Caco-2 (cell line): ENCODE measurements at regions not wholly inside any gene's neighbourhood (a gene's known extent, or its start where the extent isn't known, plus 50 kb on each side); places are given as distances from the start of the nearest gene placed in this dataset.

Source experiments
- BruUV-seq: library from RNA; stranded (reverse); fragments of 400-500 nt; replicated peaks from 2 replicates; lab custom pipeline; 2021; lab: Mats Ljungman, UMichigan
- CTCF ChIA-PET: fragments of 300-600 bp; sonication (Branson Sonifier 250); formaldehyde crosslinking; loops from one replicate; lab custom pipeline; 2022; ENCODE audit warnings: antibody characterized with exemption; lab: Charles Lee
- POLR2A ChIA-PET: fragments of 300-600 bp; sonication (Branson Sonifier 250); formaldehyde crosslinking; loops from one replicate; lab custom pipeline; 2022; ENCODE audit warnings: antibody characterized with exemption; lab: Charles Lee
- DNase-seq, 2 experiments: peaks; one replicate each; pipeline versions ENCODE4 v3.0.0 to v3.0.0-alpha.2; 2020 to 2022
- H3K27me3 ChIP-seq: replicated peaks from 2 replicates; pipeline ENCODE4 v1.6.0; 2011; ENCODE audit warnings: low read length; ENCODE audit not compliant: control insufficient read depth, insufficient read depth
- H3K36me3 ChIP-seq: 2 replicates; pipeline ENCODE4 v1.5.1; 2011; ENCODE audit warnings: low read length; ENCODE audit not compliant: control insufficient read depth, insufficient read depth
- H3K4me1 ChIP-seq: fragments of 250-450 bp; sonication (Bioruptor Pico); 2 replicates; pipeline ENCODE4 v1.5.1; 2020; ENCODE audit warnings: mild to moderate bottlenecking
- H3K4me3 ChIP-seq: 2 replicates; pipeline ENCODE4 v1.5.1; 2011; ENCODE audit warnings: low read depth, mild to moderate bottlenecking, control low read depth, low read length
- H3K9me3 ChIP-seq: fragments of 250-450 bp; sonication (Bioruptor Pico); 2 replicates; pipeline ENCODE4 v1.5.1; 2020; ENCODE audit warnings: mild to moderate bottlenecking, moderate library complexity
- H3K27ac Mint-ChIP-seq: one replicate; pipeline ENCODE4 v1.8.0; 2022; ENCODE audit warnings: mixed read lengths; ENCODE audit not compliant: unreplicated experiment
- H3K27me3 Mint-ChIP-seq: one replicate; pipeline ENCODE4 v1.8.0; 2022; ENCODE audit warnings: mixed read lengths; ENCODE audit not compliant: insufficient read depth, unreplicated experiment
- H3K36me3 Mint-ChIP-seq: one replicate; pipeline ENCODE4 v1.8.0; 2022; ENCODE audit warnings: mild to moderate bottlenecking, mixed read lengths; ENCODE audit not compliant: insufficient read depth, unreplicated experiment
- H3K4me1 Mint-ChIP-seq: one replicate; pipeline ENCODE4 v1.8.0; 2022; ENCODE audit warnings: low read depth, mixed read lengths; ENCODE audit not compliant: unreplicated experiment
- H3K4me3 Mint-ChIP-seq: one replicate; pipeline ENCODE4 v1.8.0; 2022; ENCODE audit warnings: mild to moderate bottlenecking, moderate library complexity, mixed read lengths; ENCODE audit not compliant: unreplicated experiment
- H3K9me3 Mint-ChIP-seq: one replicate; pipeline ENCODE4 v1.8.0; 2022; ENCODE audit warnings: mixed read lengths; ENCODE audit not compliant: unreplicated experiment
- intact Hi-C: fragments of 100-400 bp; cut with micrococcal nuclease; formaldehyde crosslinking; loops from one replicate; pipeline ENCODE4 v1.10.0; 2022; ENCODE audit not compliant: unreplicated experiment
- TF ChIP-seq, protein P1 (sequence below), 2 experiments: fragments of 200-600 bp in 1 of 2; IDR thresholded peaks; 1 replicate in 1 of 2; 2 replicates in 1 of 2; pipeline versions ENCODE4 v1.5.1 to v1.8.0; 2011 to 2022; ENCODE audit warnings: antibody characterized with exemption in 1 of 2, control low read depth in 1 of 2, inconsistent platforms in 1 of 2, low read depth in 1 of 2, low read length in 1 of 2, mild to moderate bottlenecking in 1 of 2, moderate library complexity in 1 of 2; ENCODE audit not compliant: insufficient read depth in 1 of 2, severe bottlenecking in 1 of 2, unreplicated experiment in 1 of 2

DNA sequence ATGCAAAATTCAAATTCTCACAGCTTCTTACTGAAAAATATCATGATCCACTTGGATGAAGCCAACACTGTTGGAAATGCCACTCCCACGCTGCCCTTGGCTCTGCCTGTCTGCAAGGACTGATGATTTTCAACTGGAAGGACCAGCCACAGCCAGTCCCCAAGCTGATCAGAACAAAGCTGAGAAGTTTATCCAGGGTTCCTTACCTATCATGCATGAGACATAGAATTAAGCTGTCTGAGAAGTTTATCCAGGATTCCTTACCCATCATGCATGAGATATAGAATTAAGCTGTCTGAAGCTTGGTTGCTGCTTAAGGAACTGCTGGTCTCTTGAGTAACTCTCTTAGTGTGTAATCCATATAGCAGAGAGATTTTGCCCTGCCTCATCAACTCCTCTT lies 159.8 kb upstream of the TMEM260 start:
- H3K27me3 Mint-ChIP-seq: no peaks in the 10 kb centered on the region
- TF ChIP-seq, protein P1, sequence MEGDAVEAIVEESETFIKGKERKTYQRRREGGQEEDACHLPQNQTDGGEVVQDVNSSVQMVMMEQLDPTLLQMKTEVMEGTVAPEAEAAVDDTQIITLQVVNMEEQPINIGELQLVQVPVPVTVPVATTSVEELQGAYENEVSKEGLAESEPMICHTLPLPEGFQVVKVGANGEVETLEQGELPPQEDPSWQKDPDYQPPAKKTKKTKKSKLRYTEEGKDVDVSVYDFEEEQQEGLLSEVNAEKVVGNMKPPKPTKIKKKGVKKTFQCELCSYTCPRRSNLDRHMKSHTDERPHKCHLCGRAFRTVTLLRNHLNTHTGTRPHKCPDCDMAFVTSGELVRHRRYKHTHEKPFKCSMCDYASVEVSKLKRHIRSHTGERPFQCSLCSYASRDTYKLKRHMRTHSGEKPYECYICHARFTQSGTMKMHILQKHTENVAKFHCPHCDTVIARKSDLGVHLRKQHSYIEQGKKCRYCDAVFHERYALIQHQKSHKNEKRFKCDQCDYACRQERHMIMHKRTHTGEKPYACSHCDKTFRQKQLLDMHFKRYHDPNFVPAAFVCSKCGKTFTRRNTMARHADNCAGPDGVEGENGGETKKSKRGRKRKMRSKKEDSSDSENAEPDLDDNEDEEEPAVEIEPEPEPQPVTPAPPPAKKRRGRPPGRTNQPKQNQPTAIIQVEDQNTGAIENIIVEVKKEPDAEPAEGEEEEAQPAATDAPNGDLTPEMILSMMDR (IDR thresholded peaks at IDR 0.05; ENCODE audit: insufficient read depth in 1 of 2, low read depth in 1 of 2, low read length in 1 of 2, severe bottlenecking in 1 of 2, unreplicated experiment in 1 of 2): no peak
- ChIA-PET CTCF (interaction anchor here (0.6 to 1.0 kb wide), 2 partner anchors 57 to 94 kb away, joined by 3 read pairs; no protein-coding TSS in a partner anchor), POLR2A (no interaction called here)
- no TSS peak for BruUV-seq
- DNase-seq: no peak
- H3K9me3 ChIP-seq: no peaks in the 10 kb centered on the region
- no peaks in the 10 kb centered on the region for H3K9me3 Mint-ChIP-seq
- H3K4me1 ChIP-seq: no peaks in the 10 kb centered on the region
- no peak overlapping the region for H3K4me3 ChIP-seq
- no peaks in the 10 kb centered on the region for H3K4me1 Mint-ChIP-seq
- H3K27ac Mint-ChIP-seq: no peak overlapping the region
- H3K36me3 ChIP-seq: no peaks in the 10 kb centered on the region
- intact Hi-C loops: no loop called here
- H3K27me3 ChIP-seq: no peaks in the 10 kb centered on the region
- H3K36me3 Mint-ChIP-seq: no peaks in the 10 kb centered on the region
- no peak overlapping the region for H3K4me3 Mint-ChIP-seq

DNA sequence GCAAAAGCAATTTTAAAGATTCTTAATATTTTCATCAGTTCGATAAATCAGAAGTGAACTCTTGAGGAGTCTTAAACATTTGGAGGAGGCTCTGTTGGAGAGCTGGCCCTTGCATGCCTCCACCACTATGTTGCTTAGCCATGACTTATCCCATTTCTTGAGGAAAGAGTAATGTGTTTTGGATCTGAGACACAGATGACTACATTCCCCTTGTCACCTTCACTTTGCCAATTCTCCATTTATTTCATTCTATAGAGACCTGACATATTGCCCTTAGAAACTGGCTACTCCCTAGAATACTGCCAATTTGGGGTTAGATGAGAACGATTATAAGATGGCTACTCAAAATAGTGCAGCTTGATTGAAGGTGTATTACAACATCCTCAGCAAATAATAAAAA lies 157.4 kb upstream of the TMEM260 start:
- H3K4me3 ChIP-seq: no peak overlapping the region
- Mint-ChIP-seq H3K4me3 (no peak overlapping the region), H3K27ac (no peak overlapping the region), H3K27me3 (no peaks in the 10 kb centered on the region), H3K4me1 (no peaks in the 10 kb centered on the region), H3K9me3 (no peaks in the 10 kb centered on the region), H3K36me3 (no peaks in the 10 kb centered on the region)
- ChIA-PET CTCF (interaction anchor here (0.7 to 1.3 kb wide), 8 partner anchors 25 to 984 kb away, joined by 3 to 6 read pairs (median 4); no protein-coding TSS in a partner anchor), POLR2A (no interaction called here)
- H3K9me3 ChIP-seq: no peaks in the 10 kb centered on the region
- H3K36me3 ChIP-seq: no peaks in the 10 kb centered on the region
- no TSS peak for BruUV-seq
- no peaks in the 10 kb centered on the region for H3K27me3 ChIP-seq
- DNase-seq: no peak
- no peaks in the 10 kb centered on the region for H3K4me1 ChIP-seq
- intact Hi-C loops: loop anchor here (1.0 kb wide), 3 partner anchors 31 to 715 kb away; no protein-coding TSS in a partner anchor
- TF ChIP-seq, protein P1 (IDR thresholded peaks at IDR 0.05; ENCODE audit: insufficient read depth in 1 of 2, low read depth in 1 of 2, low read length in 1 of 2, severe bottlenecking in 1 of 2, unreplicated experiment in 1 of 2): no peak

DNA sequence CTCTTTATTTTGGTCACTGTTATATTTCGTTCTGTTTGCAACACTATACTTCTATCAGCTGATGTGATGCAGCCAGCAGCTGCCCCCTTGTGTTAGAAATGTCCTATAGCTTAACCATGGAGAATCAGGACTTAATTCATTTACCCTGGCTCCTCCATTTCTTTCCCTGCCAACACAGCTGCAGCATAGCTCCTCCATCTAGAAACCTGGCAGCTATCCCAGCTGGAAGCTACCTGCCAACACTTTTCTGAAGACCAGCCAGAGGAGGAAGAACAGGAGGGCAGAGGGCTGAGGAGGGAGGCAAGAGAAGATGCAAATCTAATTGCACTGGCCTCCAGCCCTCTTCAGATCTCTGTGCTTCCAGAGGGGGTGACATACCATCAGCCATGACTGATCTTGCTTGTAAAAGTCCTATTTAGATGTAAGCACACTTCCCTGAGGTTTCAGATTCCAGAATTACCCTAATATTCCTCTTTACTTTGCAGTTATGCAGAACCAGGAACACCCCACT lies 156.8 kb upstream of the TMEM260 start:
- H3K36me3 ChIP-seq: no peaks in the 10 kb centered on the region
- H3K4me1 ChIP-seq: no peaks in the 10 kb centered on the region
- peak in 1 of 2 experiments; percentile 35 for DNase-seq
- TF ChIP-seq, protein P1 (IDR thresholded peaks at IDR 0.05; ENCODE audit: insufficient read depth in 1 of 2, low read depth in 1 of 2, low read length in 1 of 2, severe bottlenecking in 1 of 2, unreplicated experiment in 1 of 2): peak; percentile 56 to 74
- H3K36me3 Mint-ChIP-seq: no peaks in the 10 kb centered on the region
- H3K4me3 ChIP-seq: no peak overlapping the region
- H3K4me3 Mint-ChIP-seq: no peak overlapping the region
- H3K4me1 Mint-ChIP-seq: no peaks in the 10 kb centered on the region
- ChIA-PET POLR2A (no interaction called here), CTCF (interaction anchor here (0.7 to 1.3 kb wide), 8 partner anchors 25 to 985 kb away, joined by 3 to 6 read pairs (median 4); no protein-coding TSS in a partner anchor)
- no peak overlapping the region for H3K27ac Mint-ChIP-seq
- no TSS peak for BruUV-seq
- H3K9me3 Mint-ChIP-seq: no peaks in the 10 kb centered on the region
- H3K9me3 ChIP-seq: no peaks in the 10 kb centered on the region
- intact Hi-C loops: loop anchor here (1.0 kb wide), 3 partner anchors 31 to 715 kb away; no protein-coding TSS in a partner anchor
- no peaks in the 10 kb centered on the region for H3K27me3 Mint-ChIP-seq
- H3K27me3 ChIP-seq: no peaks in the 10 kb centered on the region
